ENCODE measurements at regions not wholly inside any gene's neighbourhood (a gene's known extent, or its start where the extent isn't known, plus 50 kb on each side); places are given as distances from the start of the nearest gene placed in this dataset.

GRCh38 chr2:6545336-6545735 is 320.4 kb downstream of the CMPK2 start:
- Histone ChIP-seq H2BK120ac (replicated peaks; ENCODE audit: low read depth, low read length) (no peak overlapping the region), H3K9me3 (ENCODE audit: insufficient read depth in 2 of 2, low read depth in 1 of 2, low read length in 1 of 2) (peaks cover 0 to 4% of the 10 kb centered on the region in 2 experiments; a peak in 1 of 4 replicates), H3K4me2 (ENCODE audit: insufficient read depth in 1 of 2, low read depth in 2 of 2, low read length in 2 of 2) (no peak overlapping the region), H3K14ac (ENCODE audit: insufficient read length) (no peak overlapping the region), H2BK15ac (ENCODE audit: low read length) (no peak overlapping the region), H3K79me2 (ENCODE audit: control insufficient read depth in 1 of 2, insufficient read depth in 2 of 2, low read length in 2 of 2) (no peaks in the 10 kb centered on the region), H3K23me2 (ENCODE audit: low read depth, low read length) (no peaks in the 10 kb centered on the region; the same call in 1 of the 2 replicates), H3K23ac (ENCODE audit: insufficient read length) (no peak overlapping the region), H3K27me3 (replicated peaks in 1 of 4; ENCODE audit: control insufficient read depth in 3 of 4, extremely low read depth in 1 of 4, insufficient read depth in 3 of 4, low read length in 3 of 4) (no peaks in the 10 kb centered on the region), H3K79me1 (ENCODE audit: low read depth, low read length) (no peaks in the 10 kb centered on the region), H2BK5ac (ENCODE audit: low read depth, low read length) (no peak overlapping the region), H4K20me1 (replicated peaks in 1 of 2; ENCODE audit: control insufficient read depth in 1 of 2, insufficient read depth in 2 of 2, low read length in 2 of 2) (no peaks in the 10 kb centered on the region), H3K18ac (ENCODE audit: extremely low read depth, low read length) (no peak overlapping the region), H2BK12ac (ENCODE audit: low read depth, low read length) (no peak overlapping the region), H4K91ac (replicated peaks; ENCODE audit: insufficient read length, low read length) (no peak overlapping the region), H3K56ac (replicated peaks; ENCODE audit: insufficient read length, low read depth, low read length) (no peak overlapping the region), H4K8ac (ENCODE audit: extremely low read depth, insufficient read depth, low read length) (no peak overlapping the region), H3K4me3 (ENCODE audit: extremely low read depth in 1 of 4, insufficient read depth in 2 of 4, low read depth in 3 of 4, low read length in 4 of 4) (no peak overlapping the region), H3K9ac (replicated peaks in 1 of 4; ENCODE audit: extremely low read depth in 1 of 4, low read depth in 3 of 4, low read length in 3 of 4) (no peak overlapping the region), H3K27ac (ENCODE audit: low read depth, low read length) (no peak overlapping the region), H2BK20ac (ENCODE audit: low read length) (no peak overlapping the region), H3K4me1 (replicated peaks in 1 of 4; ENCODE audit: control insufficient read depth in 3 of 4, insufficient read depth in 4 of 4, low read length in 3 of 4) (no peaks in the 10 kb centered on the region), H2AK5ac (ENCODE audit: low read depth, low read length) (no peak overlapping the region), H3K4ac (replicated peaks; ENCODE audit: insufficient read length, low read depth, low read length) (no peak overlapping the region), H3K36me3 (ENCODE audit: control insufficient read depth in 2 of 4, insufficient read depth in 4 of 4, low read length in 3 of 4) (no peaks in the 10 kb centered on the region), H2AFZ (ENCODE audit: low read length) (no peak overlapping the region), H4K5ac (ENCODE audit: insufficient read length, low read depth, low read length) (no peak overlapping the region)
- 94% methylated on average over 1 of the region's 1 CpG; no CpG with 5 or more reads in 1 of the 2 experiments for WGBS, 2 experiments (ENCODE audit: extremely low coverage in 1 of 2, insufficient coverage in 1 of 2, insufficient read length in 1 of 2, insufficient replicate concordance in 2 of 2, low coverage in 1 of 2, low lambda C conversion rate in 2 of 2, missing lambda C conversion rate in 1 of 2)
- DNase-seq (ENCODE audit: low read depth in 1 of 2, low spot score in 2 of 2) (no peak), FAIRE-seq (no peak)
- POLR2A ChIA-PET (ENCODE audit: partially characterized antibody), result no interaction called here
- CTCF ChIA-PET (ENCODE audit: partially characterized antibody), result no interaction called here
- TF ChIP-seq CTCF (IDR thresholded peaks at IDR 0.05; ENCODE audit: control extremely low read depth in 1 of 3, insufficient read depth in 1 of 3, low read depth in 1 of 3, low read length in 3 of 3), result no peak
- no peak for TF ChIP-seq HDAC6 (IDR thresholded peaks at IDR 0.05; ENCODE audit: low read depth, low read length)
- no peak for TF ChIP-seq MAX (IDR thresholded peaks at IDR 0.05)
- no peak for TF ChIP-seq ATF3 (IDR thresholded peaks at IDR 0.05; ENCODE audit: insufficient read depth, low read depth, low read length)
- TF ChIP-seq E2F6 (IDR thresholded peaks at IDR 0.05), result no peak
- no peak for TF ChIP-seq POLR2A (IDR thresholded peaks at IDR 0.05; ENCODE audit: control extremely low read depth in 1 of 2, low read depth in 2 of 2, low read length in 2 of 2)
- no peak for TF ChIP-seq KDM4A (IDR thresholded peaks at IDR 0.05; ENCODE audit: low read depth, low read length, severe bottlenecking)

Measured in H1 (cell line).